Endodermal cell (in vitro differentiated cells): ENCODE measurements at regions not wholly inside any gene's neighbourhood (a gene's known extent, or its start where the extent isn't known, plus 50 kb on each side); places are given as distances from the start of the nearest gene placed in this dataset.

ENCODE experiments used
- DNase-seq: peaks from one replicate; pipeline ENCODE4 v3.0.0-alpha.2; 2017
- H3K27ac ChIP-seq: 2 replicates; pipeline ENCODE4 v1.5.1; 2013; ENCODE audit warnings: mild to moderate bottlenecking, low read depth, low read length, moderate library complexity
- H3K27me3 ChIP-seq: 2 replicates; pipeline ENCODE4 v1.6.1; 2013; ENCODE audit warnings: mild to moderate bottlenecking, low read length, moderate library complexity; ENCODE audit not compliant: insufficient read depth, control insufficient read depth, poor library complexity, severe bottlenecking
- H3K36me3 ChIP-seq: 2 replicates; pipeline ENCODE4 v1.7.0; 2013; ENCODE audit warnings: mild to moderate bottlenecking, low read length, moderate library complexity; ENCODE audit not compliant: control insufficient read depth, insufficient read depth
- H3K4me1 ChIP-seq: one replicate; pipeline ENCODE4 v1.7.0; 2013; ENCODE audit warnings: low read length; ENCODE audit not compliant: control insufficient read depth, insufficient read depth
- H3K4me3 ChIP-seq: 2 replicates; pipeline ENCODE4 v1.5.1; 2013; ENCODE audit warnings: mild to moderate bottlenecking, low read length, moderate library complexity
- H3K9ac ChIP-seq: 2 replicates; pipeline ENCODE4 v1.6.1; 2013; ENCODE audit warnings: mild to moderate bottlenecking, low read length, moderate library complexity; ENCODE audit not compliant: poor library complexity, severe bottlenecking; ENCODE audit errors: extremely low read depth
- H3K9me3 ChIP-seq: 2 replicates; pipeline ENCODE4 v1.6.1; 2013; ENCODE audit warnings: mild to moderate bottlenecking, low read length, moderate library complexity; ENCODE audit not compliant: control insufficient read depth
- H3K27ac Mint-ChIP-seq: 2 replicates; pipeline ENCODE4 v1.8.0; 2020; ENCODE audit warnings: mixed read lengths
- H3K27me3 Mint-ChIP-seq: 2 replicates; pipeline ENCODE4 v1.8.0; 2021; ENCODE audit warnings: mild to moderate bottlenecking, mixed read lengths; ENCODE audit not compliant: insufficient read depth
- H3K36me3 Mint-ChIP-seq: 2 replicates; pipeline ENCODE4 v1.8.0; 2020; ENCODE audit warnings: low read depth, mixed read lengths
- H3K4me1 Mint-ChIP-seq: 2 replicates; pipeline ENCODE4 v1.8.0; 2020; ENCODE audit warnings: mixed read lengths
- H3K4me3 Mint-ChIP-seq: 2 replicates; pipeline ENCODE4 v1.8.0; 2020; ENCODE audit warnings: mild to moderate bottlenecking, moderate library complexity, mixed read lengths
- H3K9me3 Mint-ChIP-seq: 2 replicates; pipeline ENCODE4 v1.8.0; 2020; ENCODE audit warnings: mild to moderate bottlenecking, mixed read lengths
- CTCF ChIP-seq: fragments of 200-600 bp; sonication (generic); conservative IDR thresholded peaks from 2 replicates; pipeline ENCODE4 v1.5.0; 2021; ENCODE audit warnings: antibody characterized with exemption, mild to moderate bottlenecking
- WGBS, 2 experiments: methylation state at CpG; one replicate each; pipeline versions ENCODE4 v1.1.5 to v1.1.7; 2013; ENCODE audit warnings: missing lambda C conversion rate in 2 of 2, mixed read lengths in 1 of 2; ENCODE audit not compliant: insufficient coverage in 1 of 2, insufficient read length in 1 of 2; 5-methylcytosine and 5-hydroxymethylcytosine counted together

GRCh38 chr18:10284540-10285282 is 169.7 kb upstream of the APCDD1 start:
- H3K4me1 Mint-ChIP-seq: peaks cover 14% of the 10 kb centered on the region
- Histone ChIP-seq H3K27me3 (no peaks in the 10 kb centered on the region), H3K4me3 (no peak overlapping the region), H3K27ac (no peak overlapping the region), H3K36me3 (no peaks in the 10 kb centered on the region), H3K9me3 (peaks cover 11% of the 10 kb centered on the region), H3K4me1 (no peaks in the 10 kb centered on the region), H3K9ac (no peak overlapping the region)
- no peak overlapping the region for H3K4me3 Mint-ChIP-seq
- DNase-seq: no peak
- WGBS, 2 experiments: 86 to 100% methylated on average over 7 to 13 of the region's 13 CpGs
- no peak for TF ChIP-seq CTCF
- peaks cover 12% of the 10 kb centered on the region for H3K9me3 Mint-ChIP-seq
- no peak overlapping the region for H3K27ac Mint-ChIP-seq
- peaks cover 4% of the 10 kb centered on the region for H3K36me3 Mint-ChIP-seq
- no peaks in the 10 kb centered on the region for H3K27me3 Mint-ChIP-seq

- Mint-ChIP-seq H3K9me3 (peaks cover 12% of the 10 kb centered on the region), H3K27me3 (no peaks in the 10 kb centered on the region), H3K27ac (no peak overlapping the region), H3K4me1 (peaks cover 10% of the 10 kb centered on the region), H3K36me3 (peaks cover 4% of the 10 kb centered on the region), H3K4me3 (no peak overlapping the region)
- 92 to 100% methylated on average over 3 of the region's 3 CpGs for WGBS, 2 experiments
- TF ChIP-seq CTCF: no peak
- Histone ChIP-seq H3K9ac (no peak overlapping the region), H3K4me1 (no peaks in the 10 kb centered on the region), H3K4me3 (no peak overlapping the region), H3K27ac (no peak overlapping the region), H3K9me3 (peaks cover 11% of the 10 kb centered on the region), H3K27me3 (no peaks in the 10 kb centered on the region), H3K36me3 (no peaks in the 10 kb centered on the region)
- no peak for DNase-seq
Measured at GRCh38 chr18:10285283-10285640, 169.2 kb upstream of the APCDD1 start.

GRCh38 chr18:10286580-10287150 is 167.8 kb upstream of the APCDD1 start:
- Mint-ChIP-seq H3K9me3 (peaks cover 12% of the 10 kb centered on the region), H3K36me3 (peaks cover 4% of the 10 kb centered on the region), H3K27me3 (no peaks in the 10 kb centered on the region), H3K27ac (no peak overlapping the region), H3K4me1 (peaks cover 10% of the 10 kb centered on the region), H3K4me3 (no peak overlapping the region)
- Histone ChIP-seq H3K9ac (no peak overlapping the region), H3K27ac (no peak overlapping the region), H3K4me1 (no peaks in the 10 kb centered on the region), H3K27me3 (no peaks in the 10 kb centered on the region), H3K9me3 (peaks cover 11% of the 10 kb centered on the region), H3K36me3 (no peaks in the 10 kb centered on the region), H3K4me3 (no peak overlapping the region)
- no peak for TF ChIP-seq CTCF
- WGBS, 2 experiments: 91 to 95% methylated on average over 7 to 8 of the region's 8 CpGs
- DNase-seq: no peak
